ENCODE measurements at regions not wholly inside any gene's neighbourhood (a gene's known extent, or its start where the extent isn't known, plus 50 kb on each side); places are given as distances from the start of the nearest gene placed in this dataset.

- Histone ChIP-seq H3K27me3 (ENCODE audit: low read length) (no peaks in the 10 kb centered on the region), H3K9ac (ENCODE audit: low read length) (no peak overlapping the region), H3K4me3 (ENCODE audit: insufficient read depth, low read length, poor library complexity, severe bottlenecking) (no peak overlapping the region), H3F3A (ENCODE audit: insufficient read depth) (no peaks in the 10 kb centered on the region), H3K79me2 (ENCODE audit: insufficient read depth, low read length) (no peaks in the 10 kb centered on the region), H2AFZ (ENCODE audit: low read depth, low read length, severe bottlenecking) (no peak overlapping the region), H3K27ac (ENCODE audit: low read depth, low read length) (no peak overlapping the region), H3K4me2 (ENCODE audit: low read depth, low read length, poor library complexity, severe bottlenecking) (no peak overlapping the region), H4K20me1 (ENCODE audit: low read depth, low read length) (no peaks in the 10 kb centered on the region), H3K9me2 (replicated peaks; ENCODE audit: insufficient read depth, low read length) (no peaks in the 10 kb centered on the region), H3K9me3 (ENCODE audit: insufficient read depth, low read length) (no peaks in the 10 kb centered on the region), H3K36me3 (ENCODE audit: low read length) (no peaks in the 10 kb centered on the region)
- TF ChIP-seq CTCF (IDR thresholded peaks at IDR 0.05; ENCODE audit: insufficient read depth, low read length, poor library complexity, severe bottlenecking) (no peak), EZH2phosphoT487 (conservative IDR thresholded peaks at IDR 0.05; ENCODE audit: low read length) (no peak)
These were observed 91.8 kb upstream of the OBI1 start for GRCh38 chr13:78750735-78751134.

GRCh38 chr13:78743973-78744372 is 85.0 kb upstream of the OBI1 start:
- TF ChIP-seq EZH2phosphoT487 (conservative IDR thresholded peaks at IDR 0.05; ENCODE audit: low read length), result no peak
- TF ChIP-seq CTCF (IDR thresholded peaks at IDR 0.05; ENCODE audit: insufficient read depth, low read length, poor library complexity, severe bottlenecking), result no peak
- no peaks in the 10 kb centered on the region for H3K27me3 ChIP-seq (ENCODE audit: low read length)

GRCh38 chr13:78742659-78743058 is 83.7 kb upstream of the OBI1 start:
- Histone ChIP-seq H3F3A (ENCODE audit: insufficient read depth) (no peaks in the 10 kb centered on the region), H3K4me3 (ENCODE audit: insufficient read depth, low read length, poor library complexity, severe bottlenecking) (no peak overlapping the region), H3K27ac (ENCODE audit: low read depth, low read length) (no peak overlapping the region), H3K36me3 (ENCODE audit: low read length) (no peaks in the 10 kb centered on the region), H3K9ac (ENCODE audit: low read length) (no peak overlapping the region), H3K9me3 (ENCODE audit: insufficient read depth, low read length) (no peaks in the 10 kb centered on the region; the same call in 1 of the 2 replicates), H3K4me2 (ENCODE audit: low read depth, low read length, poor library complexity, severe bottlenecking) (no peak overlapping the region), H3K9me2 (replicated peaks; ENCODE audit: insufficient read depth, low read length) (no peaks in the 10 kb centered on the region), H3K27me3 (ENCODE audit: low read length) (no peaks in the 10 kb centered on the region), H2AFZ (ENCODE audit: low read depth, low read length, severe bottlenecking) (no peak overlapping the region), H3K79me2 (ENCODE audit: insufficient read depth, low read length) (no peaks in the 10 kb centered on the region), H4K20me1 (ENCODE audit: low read depth, low read length) (no peaks in the 10 kb centered on the region)
- no peak for TF ChIP-seq EZH2phosphoT487 (conservative IDR thresholded peaks at IDR 0.05; ENCODE audit: low read length)
- TF ChIP-seq CTCF (IDR thresholded peaks at IDR 0.05; ENCODE audit: insufficient read depth, low read length, poor library complexity, severe bottlenecking), result no peak

More at GRCh38 chr13:78743973-78744372, 85.0 kb upstream of the OBI1 start:
- Histone ChIP-seq H4K20me1 (ENCODE audit: low read depth, low read length) (no peaks in the 10 kb centered on the region), H3K9me3 (ENCODE audit: insufficient read depth, low read length) (no peaks in the 10 kb centered on the region), H3K9me2 (replicated peaks; ENCODE audit: insufficient read depth, low read length) (no peaks in the 10 kb centered on the region), H2AFZ (ENCODE audit: low read depth, low read length, severe bottlenecking) (no peak overlapping the region), H3K4me2 (ENCODE audit: low read depth, low read length, poor library complexity, severe bottlenecking) (no peak overlapping the region), H3K4me3 (ENCODE audit: insufficient read depth, low read length, poor library complexity, severe bottlenecking) (no peak overlapping the region), H3F3A (ENCODE audit: insufficient read depth) (no peaks in the 10 kb centered on the region), H3K27ac (ENCODE audit: low read depth, low read length) (no peak overlapping the region), H3K36me3 (ENCODE audit: low read length) (no peaks in the 10 kb centered on the region), H3K9ac (ENCODE audit: low read length) (no peak overlapping the region), H3K79me2 (ENCODE audit: insufficient read depth, low read length) (no peaks in the 10 kb centered on the region)
